HUDEP-2 (cell line): ENCODE measurements at regions not wholly inside any gene's neighbourhood (a gene's known extent, or its start where the extent isn't known, plus 50 kb on each side); places are given as distances from the start of the nearest gene placed in this dataset.
A peak's percentile ranks its signal among the peaks of the same experiment; 100 is the strongest.
"Not testable (repeated sequence)": the region's sequence is repeated elsewhere in the genome, so short reads cannot be mapped to it uniquely, and the experiment has no call there.

Experiments used
- DNase-seq, 76 experiments: peaks; one replicate each; lab custom pipeline; 2025; ENCODE audit not compliant: unreplicated experiment in 76 of 76; lab: John Stamatoyannopoulos, UW

DNA sequence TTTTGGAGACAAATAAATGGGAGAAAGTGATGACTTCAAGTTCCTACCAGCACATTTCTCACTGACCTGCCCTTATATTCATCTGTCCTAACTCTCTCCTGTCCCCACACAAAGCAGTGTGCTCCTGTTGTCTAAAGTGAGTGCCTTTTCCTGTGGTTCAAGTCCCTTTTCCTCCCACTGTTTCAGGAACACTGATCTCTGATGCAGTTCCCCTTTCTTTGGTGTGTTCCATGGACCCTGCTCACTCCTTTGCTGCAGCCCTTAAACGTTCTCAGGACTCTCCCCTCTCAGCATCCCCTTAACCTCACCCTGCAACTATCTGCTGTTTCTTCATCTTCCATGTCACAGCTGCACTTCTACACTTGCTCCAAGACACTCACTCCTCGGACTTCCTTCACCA, 195.8 kb upstream of the ETV3 start:
- DNase-seq: no peak

DNA sequence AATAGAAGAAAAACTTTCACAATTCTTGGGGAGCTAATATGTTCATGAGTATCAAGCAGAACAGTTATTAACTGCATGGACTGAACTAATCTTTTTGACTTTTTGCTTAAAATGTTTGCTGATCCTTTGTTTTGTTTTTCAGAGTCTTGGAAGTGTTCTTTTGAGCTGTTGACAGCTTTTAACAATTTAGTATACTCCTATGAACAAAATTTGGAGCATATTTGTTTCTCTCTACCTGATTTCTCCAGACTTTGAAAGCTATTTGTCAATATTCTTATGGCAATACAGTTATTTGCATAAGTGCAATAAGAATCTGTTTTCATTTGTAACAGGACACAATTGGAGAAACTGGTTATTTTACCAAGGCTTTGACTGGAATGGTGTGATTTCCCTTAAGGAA, 192.0 kb upstream of the ETV3 start:
- DNase-seq: not testable (repeated sequence)

GRCh38 chr1:157328120-157328519, 189.9 kb upstream of the ETV3 start:
- not testable (repeated sequence) for DNase-seq

DNA sequence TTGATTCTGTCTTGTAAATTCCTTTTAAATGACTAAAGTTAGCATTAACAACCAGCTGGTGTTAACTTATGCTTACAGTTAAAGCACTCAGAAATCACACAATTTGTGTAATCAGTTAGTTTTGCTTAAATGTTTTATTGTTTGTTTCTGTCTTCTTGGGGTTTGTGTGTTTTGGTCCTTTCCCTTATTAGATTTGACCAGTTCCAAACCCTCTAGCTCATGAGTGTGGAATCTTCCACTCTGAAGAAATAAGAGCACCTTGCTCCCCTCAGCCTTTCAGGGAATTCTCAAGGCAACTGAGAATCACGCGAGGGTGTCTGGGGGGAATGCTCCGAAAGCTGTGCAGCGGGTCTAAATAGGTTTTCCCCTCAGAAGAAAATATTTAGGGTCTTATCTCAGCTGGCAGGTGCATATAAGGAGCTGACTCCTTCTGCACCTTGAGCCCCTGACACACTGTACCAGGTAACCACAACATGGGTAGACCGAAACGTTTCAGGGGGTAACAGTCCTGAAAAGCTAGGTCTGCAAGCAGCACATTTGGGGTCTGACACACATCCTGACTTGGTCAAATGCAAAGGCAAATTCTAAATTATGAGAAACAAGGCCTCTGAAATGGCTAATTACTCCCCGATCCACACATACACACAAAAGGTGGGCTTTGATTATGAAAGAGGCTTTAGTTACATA, 188.1 kb upstream of the ETV3 start:
- DNase-seq: no peak

GRCh38 chr1:157325220-157325619, 187.0 kb upstream of the ETV3 start:
- peak in 37 of 76 experiments; percentile 3 to 59 (median 19) for DNase-seq

GRCh38 chr1:157321972-157322371, 183.8 kb upstream of the ETV3 start:
- DNase-seq: not testable (repeated sequence)

DNA sequence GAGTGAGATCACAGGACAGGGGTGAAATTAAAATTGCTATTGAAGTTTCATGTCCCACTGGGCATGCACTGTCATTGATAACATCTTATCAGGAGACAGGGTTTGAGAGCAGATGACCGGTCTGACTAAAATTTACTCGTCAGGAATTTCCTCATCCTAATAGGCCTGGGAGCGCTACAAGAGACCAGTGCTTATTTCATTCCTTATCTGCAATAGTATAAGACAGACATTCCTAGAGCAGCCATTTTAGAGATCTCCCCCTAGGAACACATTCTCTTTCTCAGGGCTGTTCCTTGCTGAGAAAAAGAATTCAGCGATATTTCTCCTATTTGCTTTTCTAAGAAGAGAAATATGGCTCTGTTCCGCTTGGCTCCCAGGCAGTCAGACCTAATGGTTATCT, 181.4 kb upstream of the ETV3 start:
- DNase-seq: no peak

- DNase-seq: not testable (repeated sequence)
These were observed 179.0 kb upstream of the ETV3 start for GRCh38 chr1:157317229-157317628.

DNA sequence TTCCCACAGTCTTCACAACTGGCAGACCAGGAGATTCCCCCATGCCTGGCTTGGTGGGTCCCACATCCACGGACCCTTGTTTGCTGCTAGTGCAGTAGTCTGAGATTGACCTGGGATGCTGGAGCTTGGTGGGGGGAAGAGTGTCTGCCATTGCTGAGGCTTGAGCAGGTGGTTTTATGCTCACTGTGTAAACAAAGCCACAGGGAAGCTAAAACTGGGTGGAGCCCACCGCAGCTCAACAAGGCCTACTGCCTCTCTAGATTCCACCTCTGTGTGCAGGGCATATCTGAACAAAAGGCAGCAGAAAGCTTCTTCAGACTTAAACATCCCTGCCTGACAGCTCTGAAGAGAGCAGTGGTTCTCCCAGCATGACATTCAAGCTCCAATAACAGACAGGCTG, 177.3 kb upstream of the ETV3 start:
- no peak for DNase-seq

GRCh38 chr1:157314408-157314807, 176.2 kb upstream of the ETV3 start:
- no peak for DNase-seq

DNA sequence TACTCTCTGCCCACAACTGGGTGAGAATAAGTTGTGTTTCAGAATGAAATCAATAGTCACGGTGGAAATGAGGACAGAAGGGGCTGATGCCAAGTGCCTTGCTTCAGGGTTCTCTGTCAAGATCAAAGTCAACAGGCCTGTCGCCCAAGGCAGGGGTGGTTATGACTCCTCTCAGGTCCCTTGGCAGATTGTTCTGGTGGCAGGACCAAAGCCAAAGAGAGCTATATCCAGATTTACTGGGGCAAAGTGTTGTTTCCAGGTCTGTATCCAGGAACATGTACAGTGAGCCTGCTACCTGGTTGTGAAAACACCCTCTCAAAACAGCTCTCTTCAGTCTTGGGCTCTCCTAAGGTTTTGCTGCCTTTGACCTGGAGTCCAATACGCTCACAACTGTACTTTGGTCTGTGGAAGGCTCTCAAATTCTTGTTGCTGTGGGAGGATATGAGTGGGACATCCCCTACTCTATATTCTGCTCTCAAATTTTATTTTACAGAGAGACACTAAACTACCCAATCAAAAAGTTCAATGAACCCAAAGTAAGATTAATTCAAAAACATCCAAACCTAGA, 175.1 kb upstream of the ETV3 start:
- DNase-seq: no peak

DNA sequence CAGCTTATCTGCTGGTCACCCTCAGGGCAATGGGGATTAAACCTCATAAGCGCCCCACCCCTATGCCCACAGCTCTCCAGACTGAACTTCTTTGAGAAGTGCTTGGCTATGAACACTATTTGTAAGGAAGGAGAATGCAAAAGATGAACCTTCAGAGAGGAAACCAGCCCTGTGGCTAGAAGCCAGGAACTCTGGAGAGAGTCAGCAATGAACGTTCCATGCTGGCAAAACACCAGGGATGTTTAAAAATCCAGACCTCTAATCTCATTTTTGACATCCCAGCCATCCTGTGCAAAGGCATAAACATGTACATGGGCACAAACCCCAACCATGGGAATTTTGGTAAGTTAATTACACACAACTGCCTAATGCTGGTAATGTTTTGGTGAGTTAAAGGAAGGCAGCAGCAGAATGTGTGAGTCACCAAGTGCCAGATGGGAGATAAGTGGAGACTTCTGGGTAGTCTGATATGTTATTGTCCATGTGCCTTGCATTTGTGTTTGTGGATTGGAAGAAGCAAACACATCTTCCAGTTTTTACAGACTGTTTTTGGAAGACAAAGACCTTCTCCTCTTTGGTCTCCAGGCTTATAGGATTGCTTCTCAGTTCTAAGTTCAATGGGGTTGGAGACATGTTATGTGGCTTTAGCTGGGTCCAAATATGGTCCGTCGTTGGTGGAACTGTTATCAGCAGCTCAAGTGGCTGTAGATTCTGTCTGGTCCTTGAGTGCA, 174.1 kb upstream of the ETV3 start:
- peak in 39 of 76 experiments; percentile 6 to 68 (median 32) for DNase-seq

- DNase-seq: peak in 9 of 76 experiments; percentile 26 to 60 (median 42)
These were observed 173.5 kb upstream of the ETV3 start for GRCh38 chr1:157311730-157312081.

DNA sequence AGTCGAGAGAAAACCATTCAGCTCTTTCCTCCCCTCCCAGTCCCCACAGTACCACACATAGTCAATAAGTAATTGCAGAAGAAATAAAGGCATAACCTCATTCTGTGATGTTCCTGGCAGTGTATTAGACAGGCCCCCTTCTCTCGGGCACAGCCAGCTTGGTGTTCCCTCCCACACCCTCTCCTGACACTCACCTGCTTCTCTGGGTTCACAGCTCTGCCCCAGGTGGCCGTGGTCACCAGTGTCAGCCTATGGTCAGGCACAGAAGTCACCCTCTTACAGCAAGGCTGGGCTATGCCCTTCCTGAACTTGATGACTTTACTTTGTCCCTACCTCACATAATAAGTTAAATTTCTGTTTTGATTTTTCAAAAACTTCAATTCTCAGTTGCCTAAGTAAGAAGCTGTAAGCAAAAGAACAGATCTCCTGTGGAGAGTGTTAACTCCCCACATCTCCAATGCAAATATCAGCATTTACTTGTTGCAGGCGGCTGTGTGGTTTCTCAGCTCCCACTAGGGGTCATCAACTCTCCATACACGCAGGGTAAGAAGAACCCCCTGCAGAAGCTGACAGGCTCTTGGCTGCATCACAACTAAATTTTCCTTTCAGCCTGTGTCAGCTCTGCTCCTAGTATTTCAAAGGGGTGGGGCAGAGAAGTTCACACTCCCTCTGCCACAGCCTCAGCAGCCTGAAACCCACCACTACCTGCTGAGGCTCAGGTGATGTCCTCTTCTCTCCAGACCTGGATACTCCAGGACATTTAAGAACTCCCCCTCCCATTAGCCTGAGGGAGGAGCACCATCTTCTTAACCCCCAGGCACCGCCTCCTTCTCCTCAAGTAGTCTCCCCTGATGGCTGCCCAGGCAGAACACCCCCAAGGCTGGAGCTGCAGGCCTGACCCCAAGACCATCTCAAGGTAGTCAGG, 172.9 kb upstream of the ETV3 start:
- DNase-seq: peak in 53 of 76 experiments; percentile 4 to 78 (median 37)

DNA sequence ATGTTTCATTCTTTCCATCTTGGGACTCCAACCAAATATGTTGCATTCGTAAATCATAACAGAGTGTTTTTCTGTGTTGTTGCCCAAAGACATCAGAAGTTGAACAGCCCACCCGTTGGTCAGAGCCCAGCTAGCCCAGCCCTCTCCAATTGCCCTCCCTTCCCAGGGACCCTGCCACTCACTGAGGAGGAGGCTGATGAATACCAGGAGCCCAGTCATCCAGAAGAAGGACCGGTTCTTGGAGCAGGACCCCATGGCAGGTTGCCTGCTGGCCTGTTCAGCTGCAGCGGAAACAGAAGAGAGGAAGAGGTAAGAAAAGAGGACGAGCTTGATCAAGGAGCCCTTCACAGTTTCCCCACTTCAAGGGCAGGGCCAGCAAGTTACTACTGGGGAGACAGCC, 172.2 kb upstream of the ETV3 start:
- DNase-seq: no peak

- no peak for DNase-seq
These were observed 169.3 kb upstream of the ETV3 start for GRCh38 chr1:157307491-157307890.

DNA sequence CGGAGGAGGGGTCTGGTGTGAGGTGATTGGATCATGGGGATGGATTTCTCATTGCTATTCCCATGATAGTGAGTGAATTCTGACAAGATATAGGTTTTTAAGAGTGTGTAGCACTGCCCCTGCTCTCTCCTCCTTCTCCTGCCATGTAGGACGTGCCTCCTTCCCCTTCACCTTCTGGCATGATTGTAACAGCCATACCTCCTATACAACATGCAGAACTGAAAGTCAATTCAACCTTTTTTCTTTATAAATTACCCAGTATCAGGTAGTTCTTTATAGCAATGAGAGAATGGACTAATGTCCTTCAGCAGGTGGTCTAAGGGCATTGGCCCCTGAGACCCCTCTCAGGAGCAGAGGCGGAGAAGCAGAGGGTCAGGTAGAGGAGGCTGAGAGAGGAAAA, 168.7 kb upstream of the ETV3 start:
- no peak for DNase-seq

GRCh38 chr1:157304271-157304670, 166.1 kb upstream of the ETV3 start:
- no peak for DNase-seq

GRCh38 chr1:157302724-157303123, 164.5 kb upstream of the ETV3 start:
- DNase-seq: no peak

DNA sequence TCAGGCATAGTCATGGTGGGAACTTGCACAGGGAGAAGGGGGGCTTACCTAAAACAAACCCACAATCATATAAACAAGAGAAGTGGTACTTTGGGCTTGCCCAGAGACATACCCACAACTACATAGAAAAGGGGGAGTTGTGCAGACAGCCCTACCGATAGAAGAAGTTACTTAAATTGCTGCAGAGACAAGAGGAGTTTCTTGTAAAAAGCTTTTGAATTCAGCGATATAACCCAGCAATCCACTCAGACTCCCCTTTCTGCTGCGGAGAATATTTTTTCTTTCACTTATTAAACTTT, 164.0 kb upstream of the ETV3 start:
- no peak for DNase-seq
